Lung microvascular endothelial cell (primary cell): ENCODE measurements at regions not wholly inside any gene's neighbourhood (a gene's known extent, or its start where the extent isn't known, plus 50 kb on each side); places are given as distances from the start of the nearest gene placed in this dataset.
A peak's percentile ranks its signal among the peaks of the same experiment; 100 is the strongest.

ENCODE experiments used
- DNase-seq, 2 donors: peaks; one replicate each; pipeline versions ENCODE4 v3.0.0 to v3.0.0-alpha.2; 2010; ENCODE audit warnings: low read depth in 2 of 2

- peak; percentile 11 to 59 for DNase-seq
These were observed 373.5 kb upstream of the OR4E1 start for GRCh38 chr14:22047115-22047514.

- no peak for DNase-seq
These were observed 372.4 kb upstream of the OR4E1 start for GRCh38 chr14:22046063-22046462.

GRCh38 chr14:22044193-22044592 lies 370.6 kb upstream of the OR4E1 start:
- DNase-seq = no peak

- DNase-seq = no peak
These were observed 367.1 kb upstream of the OR4E1 start for GRCh38 chr14:22040781-22041125.

GRCh38 chr14:22039938-22040780 lies 366.5 kb upstream of the OR4E1 start:
- DNase-seq = peak; percentile 15 to 42

GRCh38 chr14:22036541-22037239 lies 363.1 kb upstream of the OR4E1 start:
- DNase-seq = peak in 1 of 2 donors; percentile 2

- DNase-seq = no peak
These were observed 352.9 kb upstream of the OR4E1 start for GRCh38 chr14:22026527-22026926.

- DNase-seq = no peak
These were observed 352.3 kb upstream of the OR4E1 start for GRCh38 chr14:22025879-22026278.

- DNase-seq = no peak
These were observed 350.5 kb upstream of the OR4E1 start for GRCh38 chr14:22024137-22024536.

- DNase-seq = no peak
These were observed 345.3 kb upstream of the OR4E1 start for GRCh38 chr14:22018890-22019289.

- DNase-seq = no peak
These were observed 338.8 kb upstream of the OR4E1 start for GRCh38 chr14:22012452-22012851.

GRCh38 chr14:22011253-22011642 lies 337.6 kb upstream of the OR4E1 start:
- DNase-seq = no peak

GRCh38 chr14:22010545-22011252 lies 337.1 kb upstream of the OR4E1 start:
- DNase-seq = no peak

GRCh38 chr14:22008766-22009165 lies 335.1 kb upstream of the OR4E1 start:
- DNase-seq = no peak

GRCh38 chr14:22007784-22008412 lies 334.3 kb upstream of the OR4E1 start:
- no peak for DNase-seq

GRCh38 chr14:22007363-22007762 lies 333.7 kb upstream of the OR4E1 start:
- DNase-seq = no peak

GRCh38 chr14:22003461-22003860 lies 329.8 kb upstream of the OR4E1 start:
- no peak for DNase-seq

GRCh38 chr14:22002860-22003284 lies 329.3 kb upstream of the OR4E1 start:
- DNase-seq = no peak

- DNase-seq = no peak
These were observed 325.8 kb upstream of the OR4E1 start for GRCh38 chr14:21999402-21999801.

GRCh38 chr14:21997300-21997699 lies 323.7 kb upstream of the OR4E1 start:
- peak; percentile 18 to 26 for DNase-seq

- DNase-seq = no peak
These were observed 321.7 kb upstream of the OR4E1 start for GRCh38 chr14:21995332-21995731.

GRCh38 chr14:21993837-21994236 lies 320.2 kb upstream of the OR4E1 start:
- no peak for DNase-seq
